Ishikawa (cell line): ENCODE measurements at regions not wholly inside any gene's neighbourhood (a gene's known extent, or its start where the extent isn't known, plus 50 kb on each side); places are given as distances from the start of the nearest gene placed in this dataset.

Experiments
- EGR1 ChIP-seq: IDR thresholded peaks from 2 replicates; pipeline ENCODE4 v1.6.1; 2012
- RAD21 ChIP-seq: IDR thresholded peaks from 2 replicates; pipeline ENCODE4 v1.6.1; 2012; ENCODE audit warnings: low read depth
- REST ChIP-seq: IDR thresholded peaks from 2 replicates; pipeline ENCODE4 v1.6.1; 2012; ENCODE audit warnings: low read depth, mild to moderate bottlenecking

- TF ChIP-seq RAD21 (no peak), EGR1 (no peak), REST (no peak)
These were observed 445.6 kb downstream of the MAT2B start for GRCh38 chr5:163951069-163951468.
